ENCODE measurements at regions not wholly inside any gene's neighbourhood (a gene's known extent, or its start where the extent isn't known, plus 50 kb on each side); places are given as distances from the start of the nearest gene placed in this dataset.

GRCh38 chr2:81328968-81329367 is 1024.4 kb upstream of the LRRTM1 start:
- TF ChIP-seq POLR2A (IDR thresholded peaks at IDR 0.05) (no peak), CTCF (IDR thresholded peaks at IDR 0.05) (no peak)
